ENCODE measurements at regions not wholly inside any gene's neighbourhood (a gene's known extent, or its start where the extent isn't known, plus 50 kb on each side); places are given as distances from the start of the nearest gene placed in this dataset.

DNA sequence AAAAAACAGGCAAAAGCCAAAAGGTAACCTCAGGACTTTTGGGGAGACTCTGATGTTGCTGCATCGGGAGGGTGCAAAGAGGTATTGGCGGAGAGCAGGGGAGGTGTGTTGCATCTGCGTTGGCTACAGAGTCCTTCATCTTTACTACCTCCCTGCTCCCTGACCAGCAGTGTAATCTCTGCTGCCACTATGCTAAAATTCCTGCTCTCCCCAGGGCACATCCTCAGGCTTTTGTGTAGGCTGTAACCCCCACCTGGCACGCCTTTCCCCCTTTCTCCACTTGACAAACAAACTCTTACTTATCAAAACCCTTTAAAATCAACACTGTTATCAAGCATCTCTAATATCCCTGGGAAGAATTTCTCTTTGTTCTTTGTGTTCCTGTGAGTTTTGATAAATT, 435.3 kb downstream of the HAPSTR1 start:
- TF ChIP-seq, protein P1, sequence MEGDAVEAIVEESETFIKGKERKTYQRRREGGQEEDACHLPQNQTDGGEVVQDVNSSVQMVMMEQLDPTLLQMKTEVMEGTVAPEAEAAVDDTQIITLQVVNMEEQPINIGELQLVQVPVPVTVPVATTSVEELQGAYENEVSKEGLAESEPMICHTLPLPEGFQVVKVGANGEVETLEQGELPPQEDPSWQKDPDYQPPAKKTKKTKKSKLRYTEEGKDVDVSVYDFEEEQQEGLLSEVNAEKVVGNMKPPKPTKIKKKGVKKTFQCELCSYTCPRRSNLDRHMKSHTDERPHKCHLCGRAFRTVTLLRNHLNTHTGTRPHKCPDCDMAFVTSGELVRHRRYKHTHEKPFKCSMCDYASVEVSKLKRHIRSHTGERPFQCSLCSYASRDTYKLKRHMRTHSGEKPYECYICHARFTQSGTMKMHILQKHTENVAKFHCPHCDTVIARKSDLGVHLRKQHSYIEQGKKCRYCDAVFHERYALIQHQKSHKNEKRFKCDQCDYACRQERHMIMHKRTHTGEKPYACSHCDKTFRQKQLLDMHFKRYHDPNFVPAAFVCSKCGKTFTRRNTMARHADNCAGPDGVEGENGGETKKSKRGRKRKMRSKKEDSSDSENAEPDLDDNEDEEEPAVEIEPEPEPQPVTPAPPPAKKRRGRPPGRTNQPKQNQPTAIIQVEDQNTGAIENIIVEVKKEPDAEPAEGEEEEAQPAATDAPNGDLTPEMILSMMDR (conservative IDR thresholded peaks at IDR 0.05): no peak
- no peak for TF ChIP-seq ZFX (IDR thresholded peaks at IDR 0.05)

Data from C4-2B (cell line).